ENCODE measurements at regions not wholly inside any gene's neighbourhood (a gene's known extent, or its start where the extent isn't known, plus 50 kb on each side); places are given as distances from the start of the nearest gene placed in this dataset.

GRCh38 chr6:164477101-164477500 lies 832.3 kb downstream of the C6orf118 start:
- Histone ChIP-seq H3K4me3 (ENCODE audit: low read length) (no peak overlapping the region), H3K4me2 (ENCODE audit: low read length) (no peak overlapping the region), H2AFZ (ENCODE audit: low read depth, low read length) (no peak overlapping the region), H3K9ac (ENCODE audit: low read length) (no peak overlapping the region), H3K36me3 (ENCODE audit: insufficient read depth, low read length) (no peaks in the 10 kb centered on the region), H3F3A (ENCODE audit: insufficient read depth, low read length, poor library complexity, severe bottlenecking) (no peaks in the 10 kb centered on the region), H3K79me2 (replicated peaks; ENCODE audit: insufficient read depth, low read length) (no peaks in the 10 kb centered on the region), H4K20me1 (ENCODE audit: insufficient read depth) (no peaks in the 10 kb centered on the region), H3K9me3 (ENCODE audit: low read length) (no peaks in the 10 kb centered on the region), H3K27ac (ENCODE audit: low read length) (no peak overlapping the region), H3K27me3 (ENCODE audit: insufficient read depth, low read depth, low read length) (no peaks in the 10 kb centered on the region), H3K9me2 (ENCODE audit: insufficient read depth, low read length) (no peaks in the 10 kb centered on the region)
- TF ChIP-seq SMC3 (conservative IDR thresholded peaks at IDR 0.05; ENCODE audit: poor library complexity) = no peak
- no peak for TF ChIP-seq TAF1 (IDR thresholded peaks at IDR 0.05; ENCODE audit: low read depth)
- TF ChIP-seq EP300 (conservative IDR thresholded peaks at IDR 0.05; ENCODE audit: poor library complexity, severe bottlenecking) = no peak

DNA sequence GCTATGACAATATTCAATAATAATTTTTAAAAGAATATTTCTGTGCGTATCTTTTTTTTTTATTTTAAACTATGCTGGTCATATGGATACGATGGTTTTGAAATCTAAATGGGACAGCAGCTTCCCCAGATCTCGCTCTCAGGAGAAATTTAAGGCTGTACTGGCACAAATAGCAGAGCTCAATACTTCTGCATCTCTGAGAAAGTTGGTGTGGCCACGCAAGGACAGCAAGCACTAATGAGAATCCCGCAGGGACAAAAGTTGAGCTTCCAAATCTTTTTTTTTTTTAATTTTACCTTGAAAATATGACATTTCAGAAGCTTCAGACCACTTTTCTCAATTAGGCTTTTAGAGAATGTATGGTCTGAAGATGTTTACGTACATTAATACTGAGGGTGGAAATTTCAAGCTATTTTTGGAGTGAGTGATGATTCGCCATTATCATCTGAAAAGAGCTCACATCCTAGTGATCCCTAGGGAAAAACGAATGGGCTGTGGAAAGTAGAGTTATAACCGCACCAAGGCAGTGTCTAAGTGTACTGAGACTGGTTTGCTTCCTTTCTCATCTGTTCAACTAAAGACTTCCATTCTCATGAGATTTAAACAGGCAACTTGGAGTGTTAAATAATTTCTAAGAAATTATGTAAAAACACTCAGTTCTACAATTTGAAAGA lies 840.0 kb downstream of the C6orf118 start:
- Histone ChIP-seq H3F3A (ENCODE audit: insufficient read depth, low read length, poor library complexity, severe bottlenecking) (no peaks in the 10 kb centered on the region), H3K27me3 (ENCODE audit: insufficient read depth, low read depth, low read length) (no peaks in the 10 kb centered on the region), H3K4me2 (ENCODE audit: low read length) (no peak overlapping the region), H3K9ac (ENCODE audit: low read length) (no peak overlapping the region), H3K9me2 (ENCODE audit: insufficient read depth, low read length) (no peaks in the 10 kb centered on the region), H3K36me3 (ENCODE audit: insufficient read depth, low read length) (no peaks in the 10 kb centered on the region), H3K9me3 (ENCODE audit: low read length) (no peaks in the 10 kb centered on the region), H2AFZ (ENCODE audit: low read depth, low read length) (no peak overlapping the region), H3K79me2 (replicated peaks; ENCODE audit: insufficient read depth, low read length) (no peaks in the 10 kb centered on the region), H4K20me1 (ENCODE audit: insufficient read depth) (no peaks in the 10 kb centered on the region), H3K4me3 (ENCODE audit: low read length) (no peak overlapping the region), H3K27ac (ENCODE audit: low read length) (no peak overlapping the region)
- TF ChIP-seq MXI1 (conservative IDR thresholded peaks at IDR 0.05; ENCODE audit: poor library complexity, severe bottlenecking) (no peak), REST (IDR thresholded peaks at IDR 0.05; ENCODE audit: borderline replicate concordance) (no peak), SMC3 (conservative IDR thresholded peaks at IDR 0.05; ENCODE audit: poor library complexity) (no peak), RAD21 (conservative IDR thresholded peaks at IDR 0.05) (no peak), EP300 (conservative IDR thresholded peaks at IDR 0.05; ENCODE audit: poor library complexity, severe bottlenecking) (no peak), EZH2 (IDR thresholded peaks at IDR 0.05; ENCODE audit: borderline replicate concordance, insufficient read depth, low read length, poor library complexity, severe bottlenecking) (no peak), TAF1 (IDR thresholded peaks at IDR 0.05; ENCODE audit: low read depth) (no peak), POLR2AphosphoS5 (IDR thresholded peaks at IDR 0.05) (no peak)
- TF ChIP-seq, protein P1, sequence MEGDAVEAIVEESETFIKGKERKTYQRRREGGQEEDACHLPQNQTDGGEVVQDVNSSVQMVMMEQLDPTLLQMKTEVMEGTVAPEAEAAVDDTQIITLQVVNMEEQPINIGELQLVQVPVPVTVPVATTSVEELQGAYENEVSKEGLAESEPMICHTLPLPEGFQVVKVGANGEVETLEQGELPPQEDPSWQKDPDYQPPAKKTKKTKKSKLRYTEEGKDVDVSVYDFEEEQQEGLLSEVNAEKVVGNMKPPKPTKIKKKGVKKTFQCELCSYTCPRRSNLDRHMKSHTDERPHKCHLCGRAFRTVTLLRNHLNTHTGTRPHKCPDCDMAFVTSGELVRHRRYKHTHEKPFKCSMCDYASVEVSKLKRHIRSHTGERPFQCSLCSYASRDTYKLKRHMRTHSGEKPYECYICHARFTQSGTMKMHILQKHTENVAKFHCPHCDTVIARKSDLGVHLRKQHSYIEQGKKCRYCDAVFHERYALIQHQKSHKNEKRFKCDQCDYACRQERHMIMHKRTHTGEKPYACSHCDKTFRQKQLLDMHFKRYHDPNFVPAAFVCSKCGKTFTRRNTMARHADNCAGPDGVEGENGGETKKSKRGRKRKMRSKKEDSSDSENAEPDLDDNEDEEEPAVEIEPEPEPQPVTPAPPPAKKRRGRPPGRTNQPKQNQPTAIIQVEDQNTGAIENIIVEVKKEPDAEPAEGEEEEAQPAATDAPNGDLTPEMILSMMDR (IDR thresholded peaks at IDR 0.05; ENCODE audit: poor library complexity, severe bottlenecking) = no peak

All from neural cell (in vitro differentiated cells).